ENCODE measurements at regions not wholly inside any gene's neighbourhood (a gene's known extent, or its start where the extent isn't known, plus 50 kb on each side); places are given as distances from the start of the nearest gene placed in this dataset.
"Not testable (repeated sequence)": the region's sequence is repeated elsewhere in the genome, so short reads cannot be mapped to it uniquely, and the experiment has no call there.

- WGBS, 2 donors: 64 to 73% methylated on average over 4 of the region's 4 CpGs
- DNase-seq (ENCODE audit: low spot score in 2 of 2): no peak
- intact Hi-C loops (cut with DNase I; ENCODE audit: low total_unique reads): loop anchor here (10.0 kb wide), 1 partner anchor 189 kb away; no protein-coding TSS in a partner anchor
- H3K4me3 ChIP-seq (ENCODE audit: low read depth, poor library complexity, severe bottlenecking): no peak overlapping the region
- TF ChIP-seq CTCF (IDR thresholded peaks at IDR 0.05) (no peak), POLR2A (IDR thresholded peaks at IDR 0.05) (no peak)
Measured at GRCh38 chr2:55775828-55776227, 82.2 kb upstream of the PNPT1 start.

GRCh38 chr2:55773651-55774050 is 80.0 kb upstream of the PNPT1 start:
- WGBS, 2 donors: no CpG with 5 or more reads among the region's 31 CpGs
- not testable (repeated sequence) for DNase-seq (ENCODE audit: low spot score in 2 of 2); H3K4me3 ChIP-seq (ENCODE audit: low read depth, poor library complexity, severe bottlenecking)
- intact Hi-C loops (cut with DNase I; ENCODE audit: low total_unique reads): loop anchor here (10.0 kb wide), 1 partner anchor 191 kb away; no protein-coding TSS in a partner anchor

GRCh38 chr2:55772109-55772980 is 78.7 kb upstream of the PNPT1 start:
- TF ChIP-seq POLR2A (IDR thresholded peaks at IDR 0.05) (no peak), CTCF (IDR thresholded peaks at IDR 0.05) (no peak)
- intact Hi-C loops (cut with DNase I; ENCODE audit: low total_unique reads): loop anchor here (10.0 kb wide), 1 partner anchor 192 kb away; no protein-coding TSS in a partner anchor
- DNase-seq (ENCODE audit: low spot score in 2 of 2): no peak
- H3K4me3 ChIP-seq (ENCODE audit: low read depth, poor library complexity, severe bottlenecking): no peak overlapping the region
- 75 to 77% methylated on average over 7 of the region's 7 CpGs for WGBS, 2 donors

- 10 to 11% methylated on average over 2 of the region's 2 CpGs for WGBS, 2 donors
- TF ChIP-seq CTCF (IDR thresholded peaks at IDR 0.05): no peak
- TF ChIP-seq POLR2A (IDR thresholded peaks at IDR 0.05): no peak
- H3K4me3 ChIP-seq (ENCODE audit: low read depth, poor library complexity, severe bottlenecking): no peak overlapping the region
- DNase-seq (ENCODE audit: low spot score in 2 of 2): no peak
- intact Hi-C loops (cut with DNase I; ENCODE audit: low total_unique reads): loop anchor here (10.0 kb wide), 1 partner anchor 193 kb away; no protein-coding TSS in a partner anchor
Measured at GRCh38 chr2:55771612-55772011, 78.0 kb upstream of the PNPT1 start.

GRCh38 chr2:55768991-55769390 is 75.3 kb upstream of the PNPT1 start:
- H3K4me3 ChIP-seq (ENCODE audit: low read depth, poor library complexity, severe bottlenecking): no peak overlapping the region
- WGBS, 2 donors: 51 to 52% methylated on average over 2 of the region's 2 CpGs
- TF ChIP-seq CTCF (IDR thresholded peaks at IDR 0.05) (no peak), POLR2A (IDR thresholded peaks at IDR 0.05) (no peak)
- intact Hi-C loops (cut with DNase I; ENCODE audit: low total_unique reads): no loop called here
- DNase-seq (ENCODE audit: low spot score in 2 of 2): no peak

- no peak for TF ChIP-seq CTCF (IDR thresholded peaks at IDR 0.05)
- TF ChIP-seq POLR2A (IDR thresholded peaks at IDR 0.05): no peak
- intact Hi-C loops (cut with DNase I; ENCODE audit: low total_unique reads): no loop called here
- no peak overlapping the region for H3K4me3 ChIP-seq (ENCODE audit: low read depth, poor library complexity, severe bottlenecking)
- DNase-seq (ENCODE audit: low spot score in 2 of 2): no peak
Measured at GRCh38 chr2:55766947-55767346, 73.3 kb upstream of the PNPT1 start.

GRCh38 chr2:55765708-55766107 is 72.1 kb upstream of the PNPT1 start:
- WGBS, 2 donors: 47 to 71% methylated on average over 2 of the region's 2 CpGs
- intact Hi-C loops (cut with DNase I; ENCODE audit: low total_unique reads); DNase-seq (ENCODE audit: low spot score in 2 of 2); H3K4me3 ChIP-seq (ENCODE audit: low read depth, poor library complexity, severe bottlenecking): not testable (repeated sequence)

Data from lower leg skin (tissue), 4 donors.